ENCODE measurements at regions not wholly inside any gene's neighbourhood (a gene's known extent, or its start where the extent isn't known, plus 50 kb on each side); places are given as distances from the start of the nearest gene placed in this dataset.

GRCh38 chr18:29241199-29241598, 1064.3 kb upstream of the CDH2 start:
- TF ChIP-seq YY1 (IDR thresholded peaks at IDR 0.05; ENCODE audit: low read depth, low read length), result no peak
- no peak for TF ChIP-seq POLR2A (IDR thresholded peaks at IDR 0.05; ENCODE audit: control extremely low read depth in 1 of 2, low read depth in 2 of 2, low read length in 2 of 2)
- TF ChIP-seq, protein P1, sequence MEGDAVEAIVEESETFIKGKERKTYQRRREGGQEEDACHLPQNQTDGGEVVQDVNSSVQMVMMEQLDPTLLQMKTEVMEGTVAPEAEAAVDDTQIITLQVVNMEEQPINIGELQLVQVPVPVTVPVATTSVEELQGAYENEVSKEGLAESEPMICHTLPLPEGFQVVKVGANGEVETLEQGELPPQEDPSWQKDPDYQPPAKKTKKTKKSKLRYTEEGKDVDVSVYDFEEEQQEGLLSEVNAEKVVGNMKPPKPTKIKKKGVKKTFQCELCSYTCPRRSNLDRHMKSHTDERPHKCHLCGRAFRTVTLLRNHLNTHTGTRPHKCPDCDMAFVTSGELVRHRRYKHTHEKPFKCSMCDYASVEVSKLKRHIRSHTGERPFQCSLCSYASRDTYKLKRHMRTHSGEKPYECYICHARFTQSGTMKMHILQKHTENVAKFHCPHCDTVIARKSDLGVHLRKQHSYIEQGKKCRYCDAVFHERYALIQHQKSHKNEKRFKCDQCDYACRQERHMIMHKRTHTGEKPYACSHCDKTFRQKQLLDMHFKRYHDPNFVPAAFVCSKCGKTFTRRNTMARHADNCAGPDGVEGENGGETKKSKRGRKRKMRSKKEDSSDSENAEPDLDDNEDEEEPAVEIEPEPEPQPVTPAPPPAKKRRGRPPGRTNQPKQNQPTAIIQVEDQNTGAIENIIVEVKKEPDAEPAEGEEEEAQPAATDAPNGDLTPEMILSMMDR (IDR thresholded peaks at IDR 0.05; ENCODE audit: control extremely low read depth in 1 of 3, insufficient read depth in 1 of 3, low read depth in 1 of 3, low read length in 3 of 3), result no peak
- no peak for TF ChIP-seq TEAD4 (IDR thresholded peaks at IDR 0.05; ENCODE audit: low read depth, low read length)
- TF ChIP-seq ZNF274 (IDR thresholded peaks at IDR 0.05; ENCODE audit: borderline replicate concordance, extremely low read depth, low read length), result no peak
- TF ChIP-seq POU5F1 (IDR thresholded peaks at IDR 0.05; ENCODE audit: low read depth, low read length), result no peak
- no peak for TF ChIP-seq ATF2 (IDR thresholded peaks at IDR 0.05; ENCODE audit: low read length)
- no peak for TF ChIP-seq RFX5 (IDR thresholded peaks at IDR 0.05; ENCODE audit: borderline replicate concordance, low read depth, low read length)
- no peak for TF ChIP-seq TAF1 (IDR thresholded peaks at IDR 0.05; ENCODE audit: low read depth, low read length)
- no peak for TF ChIP-seq POLR2AphosphoS5 (IDR thresholded peaks at IDR 0.05; ENCODE audit: low read depth, low read length)
- TF ChIP-seq NRF1 (IDR thresholded peaks at IDR 0.05; ENCODE audit: low read depth, low read length), result no peak
- TF ChIP-seq MAX (IDR thresholded peaks at IDR 0.05), result no peak
- no peak for TF ChIP-seq EZH2 (IDR thresholded peaks at IDR 0.05; ENCODE audit: low read depth, low read length, severe bottlenecking)
- TF ChIP-seq GABPA (IDR thresholded peaks at IDR 0.05; ENCODE audit: borderline replicate concordance, insufficient read depth, low read length), result no peak
